ENCODE measurements at regions not wholly inside any gene's neighbourhood (a gene's known extent, or its start where the extent isn't known, plus 50 kb on each side); places are given as distances from the start of the nearest gene placed in this dataset.
"Not testable (repeated sequence)": the region's sequence is repeated elsewhere in the genome, so short reads cannot be mapped to it uniquely, and the experiment has no call there.

DNA sequence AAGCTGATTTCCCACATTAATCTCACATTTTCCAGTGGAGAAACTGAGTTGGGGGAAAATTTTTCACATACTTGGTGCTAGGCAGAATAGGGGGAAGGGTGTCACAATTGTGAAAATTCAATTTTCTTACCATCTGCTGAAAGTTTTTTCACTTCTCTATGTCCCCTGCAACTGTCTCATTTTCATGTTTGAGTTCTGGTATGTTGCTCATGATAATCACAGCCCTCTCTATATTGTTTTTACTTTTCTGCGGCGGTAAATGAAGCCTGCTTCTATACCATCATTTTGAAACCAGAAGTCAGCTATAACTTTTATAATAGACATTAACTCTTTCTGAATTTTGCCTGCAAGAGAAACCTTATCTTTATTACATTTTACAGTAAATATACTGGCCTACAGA, 1664.5 kb downstream of the EFNA5 start:
- POLR2A ChIA-PET (ENCODE audit: unreplicated experiment) = no interaction called here
- dilution Hi-C loops (cut with HindIII; ENCODE audit: low sequenced_read_pairs, unreplicated experiment) = no loop called here
- DNase-seq (no peak), ATAC-seq (ENCODE audit: low read depth) (no peak)
- BruUV-seq (replicated peaks) = no TSS peak
- Histone ChIP-seq H4K20me1 (ENCODE audit: insufficient read depth, low read length) (no peaks in the 10 kb centered on the region), H2AFZ (replicated peaks; ENCODE audit: low read length, poor library complexity) (no peak overlapping the region), H3K18ac (ENCODE audit: low read depth, low read length) (no peak overlapping the region), H3K27ac (ENCODE audit: insufficient read depth, low read length) (no peak overlapping the region), H2AK5ac (ENCODE audit: low read depth, low read length) (no peak overlapping the region), H3K4me2 (ENCODE audit: low read depth, low read length) (no peak overlapping the region), H3K9ac (ENCODE audit: low read depth, low read length) (no peak overlapping the region), H3K9me1 (ENCODE audit: insufficient read depth, low read length) (no peaks in the 10 kb centered on the region), H2BK5ac (ENCODE audit: low read depth, low read length, poor library complexity, severe bottlenecking) (no peak overlapping the region), H4K91ac (ENCODE audit: insufficient read depth, low read depth, low read length) (no peak overlapping the region), H3K27me3 (ENCODE audit: control insufficient read depth, insufficient read depth, low read length) (no peaks in the 10 kb centered on the region), H3K36me3 (ENCODE audit: control insufficient read depth, insufficient read depth, low read length) (no peaks in the 10 kb centered on the region), H2BK15ac (ENCODE audit: low read depth, low read length) (no peak overlapping the region), H3K56ac (ENCODE audit: extremely low read depth, insufficient read depth, low read length) (no peak overlapping the region), H4K8ac (ENCODE audit: low read depth in 2 of 2, low read length in 2 of 2) (no peak overlapping the region), H3K4me1 (ENCODE audit: control insufficient read depth, insufficient read depth, low read length) (no peaks in the 10 kb centered on the region), H3K4me3 (ENCODE audit: insufficient read depth, low read depth, low read length) (no peak overlapping the region), H3K79me1 (ENCODE audit: low read depth in 1 of 2, low read length in 2 of 2) (no peaks in the 10 kb centered on the region), H3K9me3 (ENCODE audit: control insufficient read depth, insufficient read depth, low read length) (no peaks in the 10 kb centered on the region), H2BK120ac (ENCODE audit: low read depth, low read length) (no peak overlapping the region), H4K5ac (ENCODE audit: low read depth, low read length) (no peak overlapping the region), H2AK9ac (replicated peaks; ENCODE audit: low read depth, low read length, poor library complexity) (no peak overlapping the region), H2BK20ac (ENCODE audit: low read depth, low read length) (no peak overlapping the region), H3K23ac (ENCODE audit: low read depth, low read length) (no peak overlapping the region), H3K4ac (ENCODE audit: low read depth, low read length) (no peak overlapping the region), H3K14ac (replicated peaks; ENCODE audit: low read depth, low read length) (no peak overlapping the region)
- intact Hi-C loops (cut with micrococcal nuclease) = no loop called here
- CTCF ChIA-PET = no interaction called here
- in situ Hi-C loops (cut with MboI; ENCODE audit: low sequenced_read_pairs) = no loop called here
- no CpG with 5 or more reads among the region's 2 CpGs for WGBS, 2 experiments (ENCODE audit: extremely low coverage in 2 of 2, insufficient read length in 1 of 2)
- TF ChIP-seq MAZ (IDR thresholded peaks at IDR 0.05; ENCODE audit: borderline replicate concordance, low read depth, low read length) (no peak), MAFK (IDR thresholded peaks at IDR 0.05; ENCODE audit: low read depth, low read length) (no peak), NFE2L2 (IDR thresholded peaks at IDR 0.05; ENCODE audit: low read depth, low read length) (no peak), RAD21 (IDR thresholded peaks at IDR 0.05; ENCODE audit: low read length) (no peak)
- TF ChIP-seq, protein P1, sequence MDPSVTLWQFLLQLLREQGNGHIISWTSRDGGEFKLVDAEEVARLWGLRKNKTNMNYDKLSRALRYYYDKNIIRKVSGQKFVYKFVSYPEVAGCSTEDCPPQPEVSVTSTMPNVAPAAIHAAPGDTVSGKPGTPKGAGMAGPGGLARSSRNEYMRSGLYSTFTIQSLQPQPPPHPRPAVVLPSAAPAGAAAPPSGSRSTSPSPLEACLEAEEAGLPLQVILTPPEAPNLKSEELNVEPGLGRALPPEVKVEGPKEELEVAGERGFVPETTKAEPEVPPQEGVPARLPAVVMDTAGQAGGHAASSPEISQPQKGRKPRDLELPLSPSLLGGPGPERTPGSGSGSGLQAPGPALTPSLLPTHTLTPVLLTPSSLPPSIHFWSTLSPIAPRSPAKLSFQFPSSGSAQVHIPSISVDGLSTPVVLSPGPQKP (IDR thresholded peaks at IDR 0.05; ENCODE audit: borderline replicate concordance, low read depth, low read length) = no peak

DNA sequence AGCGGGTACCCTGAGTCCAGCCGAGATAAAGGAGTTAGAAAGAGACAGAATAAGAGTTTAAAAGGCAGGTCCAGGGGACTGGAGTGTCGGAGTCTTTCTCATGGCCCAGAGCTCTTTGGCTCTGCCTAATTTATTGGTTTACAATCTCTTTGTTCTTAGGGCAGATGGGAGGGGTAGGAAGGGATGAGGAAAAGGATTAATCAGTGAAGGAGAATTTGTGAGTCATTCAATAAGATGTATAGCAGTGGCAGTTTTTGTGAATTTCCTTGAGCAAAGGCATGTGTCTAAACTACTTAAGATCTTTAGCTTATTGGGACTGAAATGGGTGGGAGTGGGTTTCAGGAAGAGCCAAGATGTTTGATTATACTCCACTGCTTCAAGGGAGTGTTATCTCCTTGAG, 1671.7 kb downstream of the EFNA5 start:
- H3K56ac ChIP-seq (ENCODE audit: extremely low read depth, insufficient read depth, low read length); H3K36me3 ChIP-seq (ENCODE audit: control insufficient read depth, insufficient read depth, low read length); H4K8ac ChIP-seq (ENCODE audit: low read depth in 2 of 2, low read length in 2 of 2); H2BK15ac ChIP-seq (ENCODE audit: low read depth, low read length); H4K5ac ChIP-seq (ENCODE audit: low read depth, low read length); H4K20me1 ChIP-seq (ENCODE audit: insufficient read depth, low read length); H3K4me1 ChIP-seq (ENCODE audit: control insufficient read depth, insufficient read depth, low read length); H3K9me1 ChIP-seq (ENCODE audit: insufficient read depth, low read length); H2AFZ ChIP-seq (replicated peaks; ENCODE audit: low read length, poor library complexity); intact Hi-C loops (cut with micrococcal nuclease); H3K4me3 ChIP-seq (ENCODE audit: insufficient read depth, low read depth, low read length); H2AK5ac ChIP-seq (ENCODE audit: low read depth, low read length); BruUV-seq (replicated peaks); H3K18ac ChIP-seq (ENCODE audit: low read depth, low read length); H3K4me2 ChIP-seq (ENCODE audit: low read depth, low read length); H3K27me3 ChIP-seq (ENCODE audit: control insufficient read depth, insufficient read depth, low read length); H3K79me1 ChIP-seq (ENCODE audit: low read depth in 1 of 2, low read length in 2 of 2); H2BK20ac ChIP-seq (ENCODE audit: low read depth, low read length); H2BK5ac ChIP-seq (ENCODE audit: low read depth, low read length, poor library complexity, severe bottlenecking); H3K9ac ChIP-seq (ENCODE audit: low read depth, low read length); H3K4ac ChIP-seq (ENCODE audit: low read depth, low read length); CTCF ChIA-PET; H3K27ac ChIP-seq (ENCODE audit: insufficient read depth, low read length); POLR2A ChIA-PET (ENCODE audit: unreplicated experiment); H2AK9ac ChIP-seq (replicated peaks; ENCODE audit: low read depth, low read length, poor library complexity); H4K91ac ChIP-seq (ENCODE audit: insufficient read depth, low read depth, low read length); H2BK120ac ChIP-seq (ENCODE audit: low read depth, low read length); in situ Hi-C loops (cut with MboI; ENCODE audit: low sequenced_read_pairs); H3K14ac ChIP-seq (replicated peaks; ENCODE audit: low read depth, low read length); ATAC-seq (ENCODE audit: low read depth); dilution Hi-C loops (cut with HindIII; ENCODE audit: low sequenced_read_pairs, unreplicated experiment); H3K9me3 ChIP-seq (ENCODE audit: control insufficient read depth, insufficient read depth, low read length); H3K23ac ChIP-seq (ENCODE audit: low read depth, low read length): not testable (repeated sequence)
- DNase-seq = peak; percentile 15
- WGBS, 2 experiments (ENCODE audit: extremely low coverage in 2 of 2, insufficient read length in 1 of 2) = no CpG with 5 or more reads among the region's 3 CpGs

All from IMR-90 (cell line).